ENCODE measurements at regions not wholly inside any gene's neighbourhood (a gene's known extent, or its start where the extent isn't known, plus 50 kb on each side); places are given as distances from the start of the nearest gene placed in this dataset.

GRCh38 chr7:41051535-41051934 lies 651.4 kb downstream of the INHBA start:
- H3K36me3 Mint-ChIP-seq (ENCODE audit: insufficient read depth in 2 of 2), result no peaks in the 10 kb centered on the region
- ATAC-seq (replicated peaks in 1 of 2) (no peak), DNase-seq (no peak)
- H3K27me3 Mint-ChIP-seq (ENCODE audit: low read depth), result no peaks in the 10 kb centered on the region
- H3K4me1 Mint-ChIP-seq (ENCODE audit: low read depth), result no peaks in the 10 kb centered on the region
- H3K9me3 Mint-ChIP-seq, result peaks cover 6 to 14% of the 10 kb centered on the region in 2 donors
- H3K4me3 Mint-ChIP-seq, result no peak overlapping the region
- no peak overlapping the region for H3K27ac Mint-ChIP-seq

- no peak overlapping the region for H3K27ac Mint-ChIP-seq
- ATAC-seq (replicated peaks in 1 of 2) (no peak), DNase-seq (no peak)
- no peaks in the 10 kb centered on the region for H3K4me1 Mint-ChIP-seq (ENCODE audit: low read depth)
- H3K27me3 Mint-ChIP-seq (ENCODE audit: low read depth), result no peaks in the 10 kb centered on the region
- H3K36me3 Mint-ChIP-seq (ENCODE audit: insufficient read depth in 2 of 2), result no peaks in the 10 kb centered on the region
- H3K4me3 Mint-ChIP-seq, result no peak overlapping the region
- peaks cover 6 to 9% of the 10 kb centered on the region in 2 donors for H3K9me3 Mint-ChIP-seq
Measured at GRCh38 chr7:41051062-41051461, 651.8 kb downstream of the INHBA start.

- Mint-ChIP-seq H3K9me3 (peaks cover 6 to 13% of the 10 kb centered on the region in 2 donors), H3K4me1 (ENCODE audit: low read depth) (no peaks in the 10 kb centered on the region), H3K4me3 (no peak overlapping the region), H3K36me3 (ENCODE audit: insufficient read depth in 2 of 2) (no peaks in the 10 kb centered on the region), H3K27ac (no peak overlapping the region), H3K27me3 (ENCODE audit: low read depth) (no peaks in the 10 kb centered on the region)
- ATAC-seq (replicated peaks in 1 of 2), result no peak
- DNase-seq, result no peak
Measured at GRCh38 chr7:41048771-41049170, 654.1 kb downstream of the INHBA start.

- no peaks in the 10 kb centered on the region for H3K36me3 Mint-ChIP-seq (ENCODE audit: insufficient read depth in 2 of 2)
- no peak overlapping the region for H3K27ac Mint-ChIP-seq
- H3K4me3 Mint-ChIP-seq, result no peak overlapping the region
- ATAC-seq (replicated peaks in 1 of 2), result no peak
- no peak for DNase-seq
- no peaks in the 10 kb centered on the region for H3K27me3 Mint-ChIP-seq (ENCODE audit: low read depth)
- H3K4me1 Mint-ChIP-seq (ENCODE audit: low read depth), result no peaks in the 10 kb centered on the region
- H3K9me3 Mint-ChIP-seq, result peaks cover 6 to 12% of the 10 kb centered on the region in 2 donors
Measured at GRCh38 chr7:41047789-41048191, 655.1 kb downstream of the INHBA start.

- Mint-ChIP-seq H3K27me3 (ENCODE audit: low read depth) (no peaks in the 10 kb centered on the region), H3K27ac (no peak overlapping the region), H3K9me3 (peaks cover 8 to 12% of the 10 kb centered on the region in 2 donors), H3K4me1 (ENCODE audit: low read depth) (no peaks in the 10 kb centered on the region), H3K4me3 (no peak overlapping the region), H3K36me3 (ENCODE audit: insufficient read depth in 2 of 2) (no peaks in the 10 kb centered on the region)
- DNase-seq (no peak), ATAC-seq (replicated peaks in 1 of 2) (no peak)
Measured at GRCh38 chr7:41047211-41047610, 655.7 kb downstream of the INHBA start.

- peaks cover 8 to 12% of the 10 kb centered on the region in 2 donors for H3K9me3 Mint-ChIP-seq
- H3K27me3 Mint-ChIP-seq (ENCODE audit: low read depth), result no peaks in the 10 kb centered on the region
- H3K4me1 Mint-ChIP-seq (ENCODE audit: low read depth), result no peaks in the 10 kb centered on the region
- no peak for DNase-seq
- H3K27ac Mint-ChIP-seq, result no peak overlapping the region
- H3K36me3 Mint-ChIP-seq (ENCODE audit: insufficient read depth in 2 of 2), result no peaks in the 10 kb centered on the region
- ATAC-seq (replicated peaks in 1 of 2), result no peak
- no peak overlapping the region for H3K4me3 Mint-ChIP-seq
Measured at GRCh38 chr7:41046776-41047175, 656.1 kb downstream of the INHBA start.

GRCh38 chr7:41046221-41046761 lies 656.6 kb downstream of the INHBA start:
- DNase-seq, result no peak
- H3K4me3 Mint-ChIP-seq, result no peak overlapping the region
- no peaks in the 10 kb centered on the region for H3K36me3 Mint-ChIP-seq (ENCODE audit: insufficient read depth in 2 of 2)
- no peaks in the 10 kb centered on the region for H3K4me1 Mint-ChIP-seq (ENCODE audit: low read depth)
- H3K27ac Mint-ChIP-seq, result no peak overlapping the region
- no peaks in the 10 kb centered on the region for H3K27me3 Mint-ChIP-seq (ENCODE audit: low read depth)
- peaks cover 8 to 12% of the 10 kb centered on the region in 2 donors for H3K9me3 Mint-ChIP-seq
- ATAC-seq (replicated peaks in 1 of 2), result no peak

- no peak for ATAC-seq (replicated peaks in 1 of 2)
- Mint-ChIP-seq H3K4me3 (no peak overlapping the region), H3K9me3 (peaks cover 7 to 10% of the 10 kb centered on the region in 2 donors), H3K27me3 (ENCODE audit: low read depth) (no peaks in the 10 kb centered on the region), H3K36me3 (ENCODE audit: insufficient read depth in 2 of 2) (no peaks in the 10 kb centered on the region), H3K27ac (no peak overlapping the region), H3K4me1 (ENCODE audit: low read depth) (no peaks in the 10 kb centered on the region)
- DNase-seq, result no peak
Measured at GRCh38 chr7:41045556-41046123, 657.2 kb downstream of the INHBA start.

GRCh38 chr7:41039981-41040380 lies 662.9 kb downstream of the INHBA start:
- no peaks in the 10 kb centered on the region for H3K27me3 Mint-ChIP-seq (ENCODE audit: low read depth)

GRCh38 chr7:41039386-41039953 lies 663.4 kb downstream of the INHBA start:
- no peaks in the 10 kb centered on the region for H3K4me1 Mint-ChIP-seq (ENCODE audit: low read depth)
- H3K36me3 Mint-ChIP-seq (ENCODE audit: insufficient read depth in 2 of 2), result no peaks in the 10 kb centered on the region
- no peaks in the 10 kb centered on the region for H3K27me3 Mint-ChIP-seq (ENCODE audit: low read depth)
- ATAC-seq (replicated peaks in 1 of 2), result no peak
- DNase-seq, result no peak
- H3K4me3 Mint-ChIP-seq, result no peak overlapping the region
- no peak overlapping the region for H3K27ac Mint-ChIP-seq
- H3K9me3 Mint-ChIP-seq, result peaks cover 2% of the 10 kb centered on the region in 2 donors

More at GRCh38 chr7:41039981-41040380, 662.9 kb downstream of the INHBA start:
- no peak overlapping the region for H3K27ac Mint-ChIP-seq
- ATAC-seq (replicated peaks in 1 of 2) (no peak), DNase-seq (no peak)
- H3K4me1 Mint-ChIP-seq (ENCODE audit: low read depth), result no peaks in the 10 kb centered on the region
- no peaks in the 10 kb centered on the region for H3K36me3 Mint-ChIP-seq (ENCODE audit: insufficient read depth in 2 of 2)
- H3K9me3 Mint-ChIP-seq, result peaks cover 4 to 5% of the 10 kb centered on the region in 2 donors
- no peak overlapping the region for H3K4me3 Mint-ChIP-seq

- Mint-ChIP-seq H3K36me3 (ENCODE audit: insufficient read depth in 2 of 2) (no peaks in the 10 kb centered on the region), H3K27ac (no peak overlapping the region), H3K9me3 (peaks cover under 1 to 7% of the 10 kb centered on the region in 2 donors), H3K4me1 (ENCODE audit: low read depth) (no peaks in the 10 kb centered on the region), H3K27me3 (ENCODE audit: low read depth) (no peaks in the 10 kb centered on the region), H3K4me3 (no peak overlapping the region)
- ATAC-seq (replicated peaks in 1 of 2), result no peak
- DNase-seq, result no peak
Measured at GRCh38 chr7:41038211-41038610, 664.7 kb downstream of the INHBA start.

- ATAC-seq (replicated peaks in 1 of 2) (no peak), DNase-seq (no peak)
- peaks cover 2 to 7% of the 10 kb centered on the region in 2 donors for H3K9me3 Mint-ChIP-seq
- H3K4me3 Mint-ChIP-seq, result no peak overlapping the region
- H3K36me3 Mint-ChIP-seq (ENCODE audit: insufficient read depth in 2 of 2), result no peaks in the 10 kb centered on the region
- no peaks in the 10 kb centered on the region for H3K27me3 Mint-ChIP-seq (ENCODE audit: low read depth)
- no peaks in the 10 kb centered on the region for H3K4me1 Mint-ChIP-seq (ENCODE audit: low read depth)
- no peak overlapping the region for H3K27ac Mint-ChIP-seq
Measured at GRCh38 chr7:41037691-41038090, 665.2 kb downstream of the INHBA start.

- Mint-ChIP-seq H3K27me3 (ENCODE audit: low read depth) (no peaks in the 10 kb centered on the region), H3K27ac (no peak overlapping the region), H3K36me3 (ENCODE audit: insufficient read depth in 2 of 2) (peaks cover 0 to 1% of the 10 kb centered on the region in 2 donors), H3K9me3 (peaks cover 4 to 9% of the 10 kb centered on the region in 2 donors), H3K4me3 (no peak overlapping the region), H3K4me1 (ENCODE audit: low read depth) (no peaks in the 10 kb centered on the region)
- DNase-seq (no peak), ATAC-seq (replicated peaks in 1 of 2) (no peak)
Measured at GRCh38 chr7:41035794-41036193, 667.1 kb downstream of the INHBA start.

- Mint-ChIP-seq H3K9me3 (peaks cover 6 to 9% of the 10 kb centered on the region in 2 donors), H3K27me3 (ENCODE audit: low read depth) (no peaks in the 10 kb centered on the region)
Measured at GRCh38 chr7:41033500-41033899, 669.4 kb downstream of the INHBA start.

More at GRCh38 chr7:41033500-41033899, 669.4 kb downstream of the INHBA start:
- DNase-seq (no peak), ATAC-seq (replicated peaks in 1 of 2) (no peak)
- Mint-ChIP-seq H3K36me3 (ENCODE audit: insufficient read depth in 2 of 2) (peaks cover 0 to 1% of the 10 kb centered on the region in 2 donors), H3K4me1 (ENCODE audit: low read depth) (no peaks in the 10 kb centered on the region), H3K4me3 (no peak overlapping the region), H3K27ac (no peak overlapping the region)

Data from activated T-cell treated with anti-CD3 and anti-CD28 coated beads, Interleukin-2, amount 50 U/mL, for 72 hours (primary cell).